ENCODE measurements at regions not wholly inside any gene's neighbourhood (a gene's known extent, or its start where the extent isn't known, plus 50 kb on each side); places are given as distances from the start of the nearest gene placed in this dataset.

- no peak for TF ChIP-seq CTCF (IDR thresholded peaks at IDR 0.05)
- 91% methylated on average over 2 of the region's 5 CpGs for WGBS (ENCODE audit: insufficient coverage)
- H3K4me2 ChIP-seq (replicated peaks; ENCODE audit: extremely low read depth, low read length, poor library complexity, severe bottlenecking), result no peak overlapping the region
- H3K4me1 Mint-ChIP-seq, result no peaks in the 10 kb centered on the region
- intact Hi-C loops (cut with micrococcal nuclease), result no loop called here
- no peak overlapping the region for H3K27ac ChIP-seq (ENCODE audit: low read depth in 1 of 2, low read length in 2 of 2)
- no peak overlapping the region for H3K4me3 ChIP-seq (replicated peaks in 1 of 3; ENCODE audit: low read depth in 2 of 3, low read length in 3 of 3)
- no peaks in the 10 kb centered on the region for H3K36me3 ChIP-seq (replicated peaks in 1 of 2; ENCODE audit: control insufficient read depth in 1 of 2, insufficient read depth in 2 of 2, low read length in 2 of 2)
- no peak overlapping the region for H2AFZ ChIP-seq (ENCODE audit: insufficient read depth, low read depth, low read length, poor library complexity, severe bottlenecking)
- H3K4me1 ChIP-seq (ENCODE audit: control insufficient read depth in 1 of 2, insufficient read depth in 2 of 2, low read length in 2 of 2), result no peaks in the 10 kb centered on the region
- H4K20me1 ChIP-seq (ENCODE audit: insufficient read depth, low read length), result no peaks in the 10 kb centered on the region
- no peaks in the 10 kb centered on the region for H3K36me3 Mint-ChIP-seq
- no peak overlapping the region for H3K4me3 Mint-ChIP-seq
- peaks cover 4 to 5% (median 4%) of the 10 kb centered on the region in 3 donors for H3K27me3 Mint-ChIP-seq (ENCODE audit: low read depth in 3 of 3)
- H3K9me3 ChIP-seq (replicated peaks in 1 of 2; ENCODE audit: control insufficient read depth in 1 of 2, insufficient read depth in 1 of 2, low read length in 2 of 2), result no peaks in the 10 kb centered on the region
- H3K27me3 ChIP-seq (ENCODE audit: control insufficient read depth in 2 of 2, insufficient read depth in 2 of 2, low read length in 2 of 2), result no peaks in the 10 kb centered on the region
- H3K9me3 Mint-ChIP-seq, result peaks cover 0 to 4% (median 0%) of the 10 kb centered on the region in 7 donors
- DNase-seq, result no peak
- no peaks in the 10 kb centered on the region for H3K79me2 ChIP-seq (ENCODE audit: insufficient read depth, low read length)
- H3K9ac ChIP-seq (ENCODE audit: insufficient read depth, low read length, poor library complexity, severe bottlenecking), result no peak overlapping the region
- H3K27ac Mint-ChIP-seq, result no peak overlapping the region
Observed at GRCh38 chr17:34715504-34715903, 136.1 kb downstream of the TMEM132E start.

- H3K9me3 ChIP-seq (replicated peaks in 1 of 2; ENCODE audit: control insufficient read depth in 1 of 2, insufficient read depth in 1 of 2, low read length in 2 of 2), result no peaks in the 10 kb centered on the region
- H2AFZ ChIP-seq (ENCODE audit: insufficient read depth, low read depth, low read length, poor library complexity, severe bottlenecking), result no peak overlapping the region
- Mint-ChIP-seq H3K4me3 (no peak overlapping the region), H3K4me1 (no peaks in the 10 kb centered on the region), H3K36me3 (no peaks in the 10 kb centered on the region), H3K27me3 (ENCODE audit: low read depth in 3 of 3) (peaks cover 4% of the 10 kb centered on the region in 3 donors), H3K9me3 (peaks cover 0 to 4% (median 0%) of the 10 kb centered on the region in 7 donors), H3K27ac (no peak overlapping the region)
- H3K79me2 ChIP-seq (ENCODE audit: insufficient read depth, low read length), result no peaks in the 10 kb centered on the region
- H4K20me1 ChIP-seq (ENCODE audit: insufficient read depth, low read length), result no peaks in the 10 kb centered on the region
- no peak for DNase-seq
- no peaks in the 10 kb centered on the region for H3K27me3 ChIP-seq (ENCODE audit: control insufficient read depth in 2 of 2, insufficient read depth in 2 of 2, low read length in 2 of 2)
- intact Hi-C loops (cut with micrococcal nuclease), result no loop called here
- H3K4me3 ChIP-seq (replicated peaks in 1 of 3; ENCODE audit: low read depth in 2 of 3, low read length in 3 of 3), result no peak overlapping the region
- WGBS (ENCODE audit: insufficient coverage), result 94% methylated on average over 3 of the region's 7 CpGs
- no peaks in the 10 kb centered on the region for H3K4me1 ChIP-seq (ENCODE audit: control insufficient read depth in 1 of 2, insufficient read depth in 2 of 2, low read length in 2 of 2)
- H3K4me2 ChIP-seq (replicated peaks; ENCODE audit: extremely low read depth, low read length, poor library complexity, severe bottlenecking), result no peak overlapping the region
- no peaks in the 10 kb centered on the region for H3K36me3 ChIP-seq (replicated peaks in 1 of 2; ENCODE audit: control insufficient read depth in 1 of 2, insufficient read depth in 2 of 2, low read length in 2 of 2)
- no peak for TF ChIP-seq CTCF (IDR thresholded peaks at IDR 0.05)
- no peak overlapping the region for H3K9ac ChIP-seq (ENCODE audit: insufficient read depth, low read length, poor library complexity, severe bottlenecking)
- H3K27ac ChIP-seq (ENCODE audit: low read depth in 1 of 2, low read length in 2 of 2), result no peak overlapping the region
Observed at GRCh38 chr17:34714475-34715410, 135.4 kb downstream of the TMEM132E start.
